H9 (cell line): ENCODE measurements at regions not wholly inside any gene's neighbourhood (a gene's known extent, or its start where the extent isn't known, plus 50 kb on each side); places are given as distances from the start of the nearest gene placed in this dataset.

Source experiments
- DNase-seq: peaks from one replicate; pipeline ENCODE4 v3.0.0-alpha.2; 2017
- H2AFZ ChIP-seq: one replicate; pipeline ENCODE4 v1.6.1; 2013; ENCODE audit warnings: mild to moderate bottlenecking, low read length, control low read depth, moderate library complexity
- H2AK5ac ChIP-seq: 2 replicates; pipeline ENCODE4 v1.6.1; 2013; ENCODE audit warnings: low read length, control low read depth, mixed read lengths; ENCODE audit not compliant: insufficient read length
- H2BK120ac ChIP-seq: one replicate; pipeline ENCODE4 v1.6.1; 2013; ENCODE audit warnings: low read depth, mild to moderate bottlenecking, low read length, control low read depth, inconsistent platforms; ENCODE audit not compliant: poor library complexity, severe bottlenecking
- H2BK12ac ChIP-seq: 2 replicates; pipeline ENCODE4 v1.6.1; 2013; ENCODE audit warnings: low read length, control low read depth, mixed read lengths, low read depth; ENCODE audit not compliant: insufficient read length
- H2BK15ac ChIP-seq: 2 replicates; pipeline ENCODE4 v1.6.1; 2013; ENCODE audit warnings: low read depth, low read length, control low read depth
- H2BK20ac ChIP-seq: one replicate; pipeline ENCODE4 v1.6.1; 2013; ENCODE audit warnings: low read depth, mild to moderate bottlenecking, low read length, control low read depth, inconsistent platforms; ENCODE audit not compliant: poor library complexity, severe bottlenecking
- H2BK5ac ChIP-seq: 2 replicates; pipeline ENCODE4 v1.6.1; 2013; ENCODE audit warnings: low read length, control low read depth, mixed read lengths; ENCODE audit not compliant: insufficient read length
- H3K14ac ChIP-seq: 2 replicates; pipeline ENCODE4 v1.6.1; 2013; ENCODE audit warnings: low read length, control low read depth; ENCODE audit not compliant: insufficient read depth
- H3K18ac ChIP-seq: 2 replicates; pipeline ENCODE4 v1.6.1; 2013; ENCODE audit warnings: low read depth, mild to moderate bottlenecking, mixed read lengths, low read length, control low read depth; ENCODE audit not compliant: insufficient read length
- H3K23ac ChIP-seq: 2 replicates; pipeline ENCODE4 v1.6.1; 2013; ENCODE audit warnings: low read length, control low read depth, mixed read lengths, low read depth; ENCODE audit not compliant: insufficient read length
- H3K23me2 ChIP-seq: 2 replicates; pipeline ENCODE4 v1.6.1; 2013; ENCODE audit warnings: low read depth, mild to moderate bottlenecking, mixed read lengths, low read length, control low read depth; ENCODE audit not compliant: insufficient read length, poor library complexity, severe bottlenecking
- H3K27ac ChIP-seq: 2 replicates; pipeline ENCODE4 v1.5.1; 2013; ENCODE audit warnings: low read length, control low read depth, mixed read lengths, low read depth; ENCODE audit not compliant: insufficient read length
- H3K27me3 ChIP-seq: 2 replicates; pipeline ENCODE4 v1.6.1; 2013; ENCODE audit warnings: low read length, control low read depth, inconsistent platforms; ENCODE audit not compliant: insufficient read depth
- H3K4ac ChIP-seq: 2 replicates; pipeline ENCODE4 v1.6.1; 2013; ENCODE audit warnings: low read depth, mild to moderate bottlenecking, control low read depth, inconsistent platforms, low read length, moderate library complexity
- H3K4me1 ChIP-seq: 2 replicates; pipeline ENCODE4 v1.6.1; 2013; ENCODE audit warnings: low read length, control low read depth, inconsistent platforms; ENCODE audit not compliant: insufficient read depth
- H3K4me2 ChIP-seq: 2 replicates; pipeline ENCODE4 v1.6.1; 2013; ENCODE audit warnings: low read length, control low read depth, mixed read lengths; ENCODE audit not compliant: insufficient read length, insufficient read depth
- H3K56ac ChIP-seq: 2 replicates; pipeline ENCODE4 v1.6.1; 2013; ENCODE audit warnings: low read depth, mild to moderate bottlenecking, mixed read lengths, low read length, control low read depth; ENCODE audit not compliant: insufficient read length
- H3K79me1 ChIP-seq: 2 replicates; pipeline ENCODE4 v1.6.1; 2013; ENCODE audit warnings: low read depth, mild to moderate bottlenecking, moderate library complexity, low read length, control low read depth, inconsistent platforms; ENCODE audit not compliant: insufficient read depth, poor library complexity, severe bottlenecking
- H3K79me2 ChIP-seq: 2 replicates; pipeline ENCODE4 v1.6.1; 2013; ENCODE audit warnings: low read length, control low read depth, inconsistent platforms; ENCODE audit not compliant: insufficient read depth
- H3K9ac ChIP-seq: 2 replicates; pipeline ENCODE4 v1.6.1; 2013; ENCODE audit warnings: low read length, control low read depth, mixed read lengths; ENCODE audit not compliant: insufficient read length; ENCODE audit errors: extremely low read depth
- H3K9me3 ChIP-seq: one replicate; pipeline ENCODE4 v1.6.1; 2013; ENCODE audit warnings: low read depth, low read length, inconsistent platforms; ENCODE audit not compliant: control insufficient read depth
- H3T11ph ChIP-seq: one replicate; pipeline ENCODE4 v1.6.1; 2013; ENCODE audit warnings: mild to moderate bottlenecking, low read length, control low read depth, inconsistent platforms
- H4K20me1 ChIP-seq: one replicate; pipeline ENCODE4 v1.6.1; 2013; ENCODE audit not compliant: control insufficient read depth, insufficient read length, insufficient read depth
- H4K5ac ChIP-seq: 2 replicates; pipeline ENCODE4 v1.6.1; 2013; ENCODE audit warnings: low read depth, mild to moderate bottlenecking, mixed read lengths, low read length, control low read depth; ENCODE audit not compliant: insufficient read length
- H4K8ac ChIP-seq: replicated peaks from 2 replicates; pipeline ENCODE4 v1.6.1; 2013; ENCODE audit warnings: low read length, control low read depth, mixed read lengths, low read depth; ENCODE audit not compliant: insufficient read length
- H4K91ac ChIP-seq: 2 replicates; pipeline ENCODE4 v1.6.1; 2013; ENCODE audit warnings: low read depth, mild to moderate bottlenecking, moderate library complexity, mixed read lengths, low read length, control low read depth; ENCODE audit not compliant: insufficient read length
- H3K27ac Mint-ChIP-seq, 3 experiments: 2 replicates in 2 of 3; 3 replicates in 1 of 3; pipeline ENCODE4 v1.8.0; 2020 to 2021; ENCODE audit warnings: mixed read lengths in 3 of 3, mild to moderate bottlenecking in 1 of 3, moderate library complexity in 1 of 3
- H3K27me3 Mint-ChIP-seq: 2 replicates; pipeline ENCODE4 v1.8.0; 2021; ENCODE audit warnings: low read depth, mild to moderate bottlenecking, moderate library complexity, mixed read lengths
- H3K36me3 Mint-ChIP-seq, 3 experiments: 2 replicates in 2 of 3; 3 replicates in 1 of 3; pipeline ENCODE4 v1.8.0; 2020 to 2021; ENCODE audit warnings: low read depth in 3 of 3, mixed read lengths in 3 of 3; ENCODE audit not compliant: insufficient read depth in 1 of 3
- H3K4me1 Mint-ChIP-seq, 2 experiments: 2 replicates each; pipeline ENCODE4 v1.8.0; 2020; ENCODE audit warnings: mixed read lengths in 2 of 2
- H3K4me3 Mint-ChIP-seq, 2 experiments: 2 replicates in 1 of 2; 3 replicates in 1 of 2; pipeline ENCODE4 v1.8.0; 2020 to 2021; ENCODE audit warnings: mild to moderate bottlenecking in 2 of 2, mixed read lengths in 2 of 2, moderate library complexity in 1 of 2
- H3K9me3 Mint-ChIP-seq, 2 experiments: 2 replicates in 1 of 2; 3 replicates in 1 of 2; pipeline ENCODE4 v1.8.0; 2020; ENCODE audit warnings: mild to moderate bottlenecking in 2 of 2, mixed read lengths in 2 of 2, moderate library complexity in 1 of 2
- CTCF ChIP-seq: fragments of 200-600 bp; sonication (generic); conservative IDR thresholded peaks from 3 replicates; pipeline ENCODE4 v1.8.0; 2021; ENCODE audit warnings: antibody characterized with exemption, mild to moderate bottlenecking
- whole genome bisulfite sequencing: extraction: QIAGEN DNeasy Blood & Tissue Kit; methylation state at CpG from one replicate; pipeline ENCODE4 v1.1.7; 2013; ENCODE audit warnings: missing lambda C conversion rate, low lambda C conversion rate, mixed read lengths; ENCODE audit not compliant: insufficient read length; ENCODE audit errors: extremely low coverage; 5-methylcytosine and 5-hydroxymethylcytosine counted together

GRCh38 chr2:84249140-84249539 is 209.9 kb downstream of the SUCLG1 start:
- peaks cover 17 to 21% of the 10 kb centered on the region in 2 experiments for H3K4me1 Mint-ChIP-seq
- no peak overlapping the region for H3K27ac ChIP-seq
- H3K4ac ChIP-seq = no peak overlapping the region
- H3K79me1 ChIP-seq = no peaks in the 10 kb centered on the region
- no peak overlapping the region for H3K27ac Mint-ChIP-seq
- H2AFZ ChIP-seq = no peak overlapping the region
- no peak overlapping the region for H3K9ac ChIP-seq
- H2BK120ac ChIP-seq = no peak overlapping the region
- no peaks in the 10 kb centered on the region for H3K27me3 Mint-ChIP-seq
- TF ChIP-seq CTCF = no peak
- no peak overlapping the region for H3K4me3 Mint-ChIP-seq
- H3K4me2 ChIP-seq = no peak overlapping the region
- H3T11ph ChIP-seq = no peak overlapping the region
- no peak overlapping the region for H3K56ac ChIP-seq
- WGBS = no CpG with 5 or more reads among the region's 4 CpGs
- H4K5ac ChIP-seq = no peak overlapping the region
- no peaks in the 10 kb centered on the region for H3K27me3 ChIP-seq
- H3K23ac ChIP-seq = no peak overlapping the region
- H2BK15ac ChIP-seq = no peak overlapping the region
- no peak overlapping the region for H3K14ac ChIP-seq
- H3K9me3 Mint-ChIP-seq = no peaks in the 10 kb centered on the region; a peak in 1 of 5 replicates
- H3K23me2 ChIP-seq = no peaks in the 10 kb centered on the region
- H4K20me1 ChIP-seq = no peaks in the 10 kb centered on the region
- H2AK5ac ChIP-seq = no peak overlapping the region
- no peak overlapping the region for H2BK5ac ChIP-seq
- no peaks in the 10 kb centered on the region for H3K9me3 ChIP-seq
- no peaks in the 10 kb centered on the region for H3K79me2 ChIP-seq
- H3K4me1 ChIP-seq = no peaks in the 10 kb centered on the region
- no peaks in the 10 kb centered on the region for H3K36me3 Mint-ChIP-seq
- no peak overlapping the region for H2BK12ac ChIP-seq
- DNase-seq = no peak
- no peak overlapping the region for H2BK20ac ChIP-seq
- no peak overlapping the region for H4K8ac ChIP-seq
- no peak overlapping the region for H3K18ac ChIP-seq
- H4K91ac ChIP-seq = no peak overlapping the region
